ENCODE measurements at regions not wholly inside any gene's neighbourhood (a gene's known extent, or its start where the extent isn't known, plus 50 kb on each side); places are given as distances from the start of the nearest gene placed in this dataset.

DNA sequence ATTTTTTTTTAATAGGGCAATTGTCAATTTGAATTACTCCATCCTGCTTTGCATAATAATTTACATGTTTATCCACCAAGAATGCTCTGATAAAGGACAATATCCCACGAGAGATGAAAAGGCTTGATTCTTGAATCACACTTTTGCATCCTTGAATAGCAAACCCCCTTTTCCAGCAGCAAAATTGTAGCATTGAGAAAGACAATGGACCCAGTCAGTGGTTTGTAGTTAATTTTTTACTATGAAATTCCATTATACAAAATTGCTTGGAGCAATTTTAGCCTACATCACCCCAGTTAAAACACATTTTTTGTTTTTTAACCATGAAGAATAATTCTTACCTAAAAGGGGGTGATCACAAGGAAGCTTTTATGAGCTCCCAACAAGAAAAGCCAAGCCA lies 255.1 kb downstream of the RND3 start:
- TF ChIP-seq SLC30A9 (CRISPR knock-in tag; IDR thresholded peaks at IDR 0.05), result no peak
- no peak for TF ChIP-seq ARID3B (CRISPR knock-in tag; IDR thresholded peaks at IDR 0.05; ENCODE audit: borderline replicate concordance)
- TF ChIP-seq ETV6 (IDR thresholded peaks at IDR 0.05; ENCODE audit: borderline replicate concordance in 1 of 2, low read depth in 2 of 2, low read length in 1 of 2), result no peak
- no peak for TF ChIP-seq ETV6 (CRISPR knock-in tag; IDR thresholded peaks at IDR 0.05; ENCODE audit: borderline replicate concordance)
- TF ChIP-seq CTCF (IDR thresholded peaks at IDR 0.05 in 2 of 3, conservative IDR thresholded peaks at IDR 0.05 in 1 of 3; ENCODE audit: insufficient read depth in 2 of 3, low read depth in 1 of 3, low read length in 3 of 3), result no peak
- no peak for TF ChIP-seq MXI1 (IDR thresholded peaks at IDR 0.05; ENCODE audit: low read depth, low read length)
- TF ChIP-seq ZNF184 (CRISPR knock-in tag; IDR thresholded peaks at IDR 0.05), result no peak
- no peak for TF ChIP-seq ZNF274 (IDR thresholded peaks at IDR 0.05; ENCODE audit: borderline replicate concordance, low read depth, low read length)

All from K562 (cell line).